MM.1S (cell line): ENCODE measurements at regions not wholly inside any gene's neighbourhood (a gene's known extent, or its start where the extent isn't known, plus 50 kb on each side); places are given as distances from the start of the nearest gene placed in this dataset.

Experiments
- DNase-seq: peaks from one replicate; pipeline ENCODE4 v3.0.0-alpha.2; 2015
- H2AFZ ChIP-seq: fragments of 300-600 bp; sonication (generic); 2 replicates; pipeline ENCODE4 v1.6.0; 2016; ENCODE audit warnings: antibody characterized with exemption, low read length
- H3F3A ChIP-seq: fragments of 300-600 bp; sonication (generic); 2 replicates; pipeline ENCODE4 v1.6.1; 2016; ENCODE audit warnings: mild to moderate bottlenecking, antibody characterized with exemption, low read length, moderate library complexity, mixed read lengths; ENCODE audit not compliant: insufficient read depth
- H3K27ac ChIP-seq: fragments of 300-600 bp; sonication (generic); 2 replicates; pipeline ENCODE4 v1.5.1; 2016; ENCODE audit warnings: mild to moderate bottlenecking, low read length
- H3K27me3 ChIP-seq: fragments of 300-600 bp; sonication (generic); replicated peaks from 2 replicates; pipeline ENCODE4 v1.6.0; 2016; ENCODE audit warnings: low read length; ENCODE audit not compliant: insufficient read depth
- H3K36me3 ChIP-seq: fragments of 300-600 bp; sonication (generic); replicated peaks from 2 replicates; pipeline ENCODE4 v1.6.1; 2016; ENCODE audit warnings: mild to moderate bottlenecking, low read length, mixed read lengths; ENCODE audit not compliant: insufficient read depth
- H3K4me1 ChIP-seq: fragments of 300-600 bp; sonication (generic); 2 replicates; pipeline ENCODE4 v1.6.1; 2016; ENCODE audit warnings: low read length, mixed read lengths
- H3K4me2 ChIP-seq: fragments of 300-600 bp; sonication (generic); 2 replicates; pipeline ENCODE4 v1.6.0; 2016; ENCODE audit warnings: low read depth, low read length
- H3K4me3 ChIP-seq: fragments of 300-600 bp; sonication (generic); 2 replicates; pipeline ENCODE4 v1.5.1; 2016; ENCODE audit warnings: low read length, mixed read lengths
- H3K79me2 ChIP-seq: fragments of 300-600 bp; sonication (generic); 2 replicates; pipeline ENCODE4 v1.6.1; 2016; ENCODE audit warnings: mixed run types, low read length, mixed read lengths
- H3K9ac ChIP-seq: fragments of 300-600 bp; sonication (generic); 2 replicates; pipeline ENCODE4 v1.6.1; 2016; ENCODE audit warnings: low read length, mixed read lengths
- H3K9me2 ChIP-seq: fragments of 300-600 bp; sonication (generic); replicated peaks from 2 replicates; pipeline ENCODE4 v1.6.1; 2016; ENCODE audit warnings: mild to moderate bottlenecking, low read length, mixed read lengths; ENCODE audit not compliant: insufficient read depth
- H3K9me3 ChIP-seq: fragments of 300-600 bp; sonication (generic); replicated peaks from 2 replicates; pipeline ENCODE4 v1.6.1; 2016; ENCODE audit warnings: mild to moderate bottlenecking, low read length, mixed read lengths; ENCODE audit not compliant: insufficient read depth
- H4K20me1 ChIP-seq: fragments of 300-600 bp; sonication (generic); 2 replicates; pipeline ENCODE4 v1.6.1; 2016; ENCODE audit warnings: mild to moderate bottlenecking, low read length, moderate library complexity, mixed read lengths; ENCODE audit not compliant: insufficient read depth
- EZH2 ChIP-seq: fragments of 300-600 bp; sonication (generic); optimal IDR thresholded peaks from 2 replicates; pipeline ENCODE3; 2017; ENCODE audit warnings: low read depth, mild to moderate bottlenecking, antibody characterized with exemption, low read length, mixed read lengths
- EZH2phosphoT487 ChIP-seq: fragments of 300-600 bp; sonication (generic); IDR thresholded peaks from 2 replicates; pipeline ENCODE4 v1.6.1; 2018; ENCODE audit warnings: antibody characterized with exemption, low read length
- TF ChIP-seq, protein P1 (sequence below): fragments of 300-600 bp; sonication (generic); IDR thresholded peaks from 2 replicates; pipeline ENCODE4 v1.5.1; 2016; ENCODE audit warnings: antibody characterized with exemption, low read length, mixed read lengths

DNA sequence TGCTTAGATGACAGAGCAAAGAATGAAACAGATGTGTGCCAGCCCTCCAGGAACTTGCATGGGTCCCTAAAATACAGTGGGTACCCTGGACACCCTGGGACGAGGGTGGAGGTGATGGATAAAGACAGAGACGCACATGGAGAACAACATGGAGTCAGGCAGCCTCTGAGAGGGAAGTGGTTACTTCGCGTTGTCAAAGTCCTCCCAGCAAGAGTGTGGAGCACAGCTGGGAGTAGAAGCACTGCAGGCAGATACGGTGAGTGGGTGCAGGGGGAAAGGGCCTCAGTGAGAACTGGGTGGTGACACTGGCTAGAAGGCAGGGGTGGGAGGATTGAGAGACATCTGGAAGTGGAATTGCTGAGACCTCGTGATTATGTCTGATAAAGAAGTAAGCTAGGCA, 70.8 kb upstream of the PRR20G start:
- H3K9ac ChIP-seq: no peak overlapping the region
- TF ChIP-seq EZH2phosphoT487 (no peak), EZH2 (no peak)
- TF ChIP-seq, protein P1, sequence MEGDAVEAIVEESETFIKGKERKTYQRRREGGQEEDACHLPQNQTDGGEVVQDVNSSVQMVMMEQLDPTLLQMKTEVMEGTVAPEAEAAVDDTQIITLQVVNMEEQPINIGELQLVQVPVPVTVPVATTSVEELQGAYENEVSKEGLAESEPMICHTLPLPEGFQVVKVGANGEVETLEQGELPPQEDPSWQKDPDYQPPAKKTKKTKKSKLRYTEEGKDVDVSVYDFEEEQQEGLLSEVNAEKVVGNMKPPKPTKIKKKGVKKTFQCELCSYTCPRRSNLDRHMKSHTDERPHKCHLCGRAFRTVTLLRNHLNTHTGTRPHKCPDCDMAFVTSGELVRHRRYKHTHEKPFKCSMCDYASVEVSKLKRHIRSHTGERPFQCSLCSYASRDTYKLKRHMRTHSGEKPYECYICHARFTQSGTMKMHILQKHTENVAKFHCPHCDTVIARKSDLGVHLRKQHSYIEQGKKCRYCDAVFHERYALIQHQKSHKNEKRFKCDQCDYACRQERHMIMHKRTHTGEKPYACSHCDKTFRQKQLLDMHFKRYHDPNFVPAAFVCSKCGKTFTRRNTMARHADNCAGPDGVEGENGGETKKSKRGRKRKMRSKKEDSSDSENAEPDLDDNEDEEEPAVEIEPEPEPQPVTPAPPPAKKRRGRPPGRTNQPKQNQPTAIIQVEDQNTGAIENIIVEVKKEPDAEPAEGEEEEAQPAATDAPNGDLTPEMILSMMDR: no peak
- no peaks in the 10 kb centered on the region for H3K36me3 ChIP-seq
- H3K4me2 ChIP-seq: no peak overlapping the region
- no peaks in the 10 kb centered on the region for H3F3A ChIP-seq
- no peaks in the 10 kb centered on the region for H3K9me3 ChIP-seq
- H3K9me2 ChIP-seq: no peaks in the 10 kb centered on the region
- H4K20me1 ChIP-seq: no peaks in the 10 kb centered on the region
- H3K27ac ChIP-seq: no peak overlapping the region
- H2AFZ ChIP-seq: no peak overlapping the region
- H3K79me2 ChIP-seq: no peaks in the 10 kb centered on the region
- H3K4me1 ChIP-seq: no peaks in the 10 kb centered on the region
- no peak for DNase-seq
- H3K27me3 ChIP-seq: no peaks in the 10 kb centered on the region
- no peak overlapping the region for H3K4me3 ChIP-seq

DNA sequence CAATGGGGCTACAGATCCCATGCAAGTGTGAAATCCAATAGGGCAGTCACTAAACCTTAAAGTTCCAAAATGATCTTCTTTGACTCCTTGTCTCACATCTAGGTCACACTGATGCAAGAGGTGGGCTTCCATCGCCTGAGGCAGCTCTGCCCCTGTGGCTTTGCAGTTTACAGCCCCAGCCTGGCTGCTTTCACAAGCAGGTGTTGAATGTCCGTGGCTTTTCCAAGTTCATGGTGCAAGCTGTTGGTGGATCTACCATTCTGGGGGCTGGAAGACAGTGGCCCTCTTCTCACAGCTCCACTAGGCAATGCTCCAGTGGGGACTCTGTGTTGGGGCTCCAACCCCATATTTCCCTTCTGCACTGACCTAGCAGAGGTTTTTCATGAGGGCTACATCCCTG, 68.5 kb upstream of the PRR20G start:
- no peak overlapping the region for H3K4me2 ChIP-seq
- H2AFZ ChIP-seq: no peak overlapping the region
- 0 out of 2 replicates have a peak, but pooled peaks cover 5% of the 10 kb centered on the region for H3F3A ChIP-seq
- no peaks in the 10 kb centered on the region for H3K27me3 ChIP-seq
- TF ChIP-seq, protein P1: no peak
- TF ChIP-seq EZH2phosphoT487: no peak
- no peak for TF ChIP-seq EZH2
- H3K9me3 ChIP-seq: no peaks in the 10 kb centered on the region
- H3K79me2 ChIP-seq: no peaks in the 10 kb centered on the region
- no peak overlapping the region for H3K4me3 ChIP-seq
- H3K9me2 ChIP-seq: no peaks in the 10 kb centered on the region
- H3K4me1 ChIP-seq: peaks cover 11% of the 10 kb centered on the region; the same call in 1 of the 2 replicates
- no peak overlapping the region for H3K9ac ChIP-seq
- no peak overlapping the region for H3K27ac ChIP-seq
- no peaks in the 10 kb centered on the region for H4K20me1 ChIP-seq
- no peak for DNase-seq
- H3K36me3 ChIP-seq: no peaks in the 10 kb centered on the region

DNA sequence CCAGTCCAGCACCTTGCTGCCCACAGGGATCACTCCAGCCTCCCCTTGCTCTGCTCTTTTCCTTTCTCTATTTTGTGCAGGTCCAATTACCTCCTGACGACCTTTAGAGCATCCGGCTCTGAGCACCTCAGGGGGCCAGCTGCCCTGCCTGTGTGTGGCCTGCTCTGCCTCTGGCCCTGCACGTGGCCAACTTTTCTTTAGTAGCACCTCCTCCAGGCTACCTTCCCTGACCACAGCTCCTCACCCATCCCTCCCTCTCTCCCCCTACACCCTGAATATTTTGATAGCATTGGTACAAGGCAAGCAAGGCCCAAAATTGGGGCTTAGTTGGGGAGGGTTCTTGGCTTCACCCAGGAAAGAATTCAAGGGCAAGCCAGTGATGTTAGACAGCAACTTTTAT, 66.9 kb upstream of the PRR20G start:
- Histone ChIP-seq H3F3A (0 out of 2 replicates have a peak, but pooled peaks cover 5% of the 10 kb centered on the region), H3K4me1 (peaks cover 11% of the 10 kb centered on the region; the same call in 1 of the 2 replicates), H3K4me2 (no peak overlapping the region), H3K36me3 (no peaks in the 10 kb centered on the region), H4K20me1 (no peaks in the 10 kb centered on the region), H3K4me3 (no peak overlapping the region), H3K9me2 (no peaks in the 10 kb centered on the region), H3K9me3 (no peaks in the 10 kb centered on the region), H3K27ac (no peak overlapping the region), H3K79me2 (no peaks in the 10 kb centered on the region), H3K27me3 (no peaks in the 10 kb centered on the region), H2AFZ (no peak overlapping the region), H3K9ac (no peak overlapping the region)
- TF ChIP-seq EZH2phosphoT487 (no peak), EZH2 (no peak)
- TF ChIP-seq, protein P1: no peak
- no peak for DNase-seq
